ENCODE measurements at regions not wholly inside any gene's neighbourhood (a gene's known extent, or its start where the extent isn't known, plus 50 kb on each side); places are given as distances from the start of the nearest gene placed in this dataset.

GRCh38 chrX:45714866-45715265 lies 514.2 kb upstream of the DIPK2B start:
- no peaks in the 10 kb centered on the region for H3K27me3 ChIP-seq
- no peaks in the 10 kb centered on the region for H3K9me3 ChIP-seq
- H3K4me3 ChIP-seq, result no peak overlapping the region
- no peaks in the 10 kb centered on the region for H3K36me3 ChIP-seq
- no peak for DNase-seq (ENCODE audit: low spot score)
- no peaks in the 10 kb centered on the region for H3K4me1 ChIP-seq
- no peak for TF ChIP-seq CTCF (IDR thresholded peaks at IDR 0.05)
- H3K27ac ChIP-seq, result no peak overlapping the region

GRCh38 chrX:45712067-45712466 lies 511.4 kb upstream of the DIPK2B start:
- H3K4me3 ChIP-seq, result no peak overlapping the region
- no peak overlapping the region for H3K27ac ChIP-seq
- H3K9me3 ChIP-seq, result no peaks in the 10 kb centered on the region
- H3K4me1 ChIP-seq, result no peaks in the 10 kb centered on the region
- TF ChIP-seq CTCF (IDR thresholded peaks at IDR 0.05), result no peak
- H3K36me3 ChIP-seq, result no peaks in the 10 kb centered on the region
- H3K27me3 ChIP-seq, result no peaks in the 10 kb centered on the region
- DNase-seq (ENCODE audit: low spot score), result no peak

GRCh38 chrX:45711231-45711630 lies 510.6 kb upstream of the DIPK2B start:
- H3K27me3 ChIP-seq, result no peaks in the 10 kb centered on the region
- H3K36me3 ChIP-seq, result no peaks in the 10 kb centered on the region
- no peak overlapping the region for H3K4me3 ChIP-seq
- H3K27ac ChIP-seq, result no peak overlapping the region
- H3K9me3 ChIP-seq, result no peaks in the 10 kb centered on the region
- TF ChIP-seq CTCF (IDR thresholded peaks at IDR 0.05), result no peak
- no peaks in the 10 kb centered on the region for H3K4me1 ChIP-seq
- no peak for DNase-seq (ENCODE audit: low spot score)

GRCh38 chrX:45710081-45710801 lies 509.6 kb upstream of the DIPK2B start:
- no peak for DNase-seq (ENCODE audit: low spot score)
- H3K36me3 ChIP-seq, result no peaks in the 10 kb centered on the region
- H3K4me3 ChIP-seq, result no peak overlapping the region
- no peaks in the 10 kb centered on the region for H3K9me3 ChIP-seq
- H3K27ac ChIP-seq, result no peak overlapping the region
- no peaks in the 10 kb centered on the region for H3K27me3 ChIP-seq
- TF ChIP-seq CTCF (IDR thresholded peaks at IDR 0.05), result no peak
- no peaks in the 10 kb centered on the region for H3K4me1 ChIP-seq

- Histone ChIP-seq H3K4me3 (no peak overlapping the region), H3K9me3 (no peaks in the 10 kb centered on the region), H3K27me3 (no peaks in the 10 kb centered on the region), H3K4me1 (no peaks in the 10 kb centered on the region), H3K27ac (no peak overlapping the region), H3K36me3 (no peaks in the 10 kb centered on the region)
- no peak for DNase-seq (ENCODE audit: low spot score)
- TF ChIP-seq CTCF (IDR thresholded peaks at IDR 0.05), result no peak
Observed at GRCh38 chrX:45709381-45709780, 508.7 kb upstream of the DIPK2B start.

GRCh38 chrX:45699158-45699557 lies 498.5 kb upstream of the DIPK2B start:
- Histone ChIP-seq H3K9me3 (no peaks in the 10 kb centered on the region), H3K27me3 (no peaks in the 10 kb centered on the region), H3K27ac (no peak overlapping the region), H3K4me3 (no peak overlapping the region), H3K36me3 (no peaks in the 10 kb centered on the region), H3K4me1 (no peaks in the 10 kb centered on the region)
- TF ChIP-seq CTCF (IDR thresholded peaks at IDR 0.05), result no peak
- no peak for DNase-seq (ENCODE audit: low spot score)

Data from right atrium auricular region (tissue), 2 donors.